COR-L47 (cell line): ENCODE measurements at regions not wholly inside any gene's neighbourhood (a gene's known extent, or its start where the extent isn't known, plus 50 kb on each side); places are given as distances from the start of the nearest gene placed in this dataset.
"Not testable (repeated sequence)": the region's sequence is repeated elsewhere in the genome, so short reads cannot be mapped to it uniquely, and the experiment has no call there.

Experiments
- DNase-seq: peaks from one replicate; lab custom pipeline; 2025; lab: John Stamatoyannopoulos, UW

GRCh38 chr5:38148021-38148625 is 110.2 kb upstream of the EGFLAM start:
- no peak for DNase-seq

DNA sequence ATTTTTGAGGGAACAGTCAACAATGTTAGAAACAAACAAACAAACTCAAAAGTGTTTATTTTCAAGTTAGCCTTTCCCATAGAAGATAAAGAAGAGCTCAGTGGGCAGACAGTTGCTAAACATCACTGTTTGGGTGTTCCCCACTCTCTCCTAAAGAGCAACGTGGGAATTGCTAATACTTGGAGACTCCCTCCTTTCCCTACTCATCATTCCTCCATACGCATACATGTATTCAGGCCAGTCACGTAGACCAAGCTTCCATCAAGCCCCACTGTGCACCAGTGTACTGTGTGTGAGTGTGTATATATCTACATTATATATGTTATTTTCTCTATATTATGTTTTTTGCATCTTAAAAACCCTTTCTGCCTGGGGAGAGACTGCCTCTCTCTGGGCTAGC is 115.0 kb upstream of the EGFLAM start:
- no peak for DNase-seq

GRCh38 chr5:38141665-38142064 is 116.7 kb upstream of the EGFLAM start:
- no peak for DNase-seq

DNA sequence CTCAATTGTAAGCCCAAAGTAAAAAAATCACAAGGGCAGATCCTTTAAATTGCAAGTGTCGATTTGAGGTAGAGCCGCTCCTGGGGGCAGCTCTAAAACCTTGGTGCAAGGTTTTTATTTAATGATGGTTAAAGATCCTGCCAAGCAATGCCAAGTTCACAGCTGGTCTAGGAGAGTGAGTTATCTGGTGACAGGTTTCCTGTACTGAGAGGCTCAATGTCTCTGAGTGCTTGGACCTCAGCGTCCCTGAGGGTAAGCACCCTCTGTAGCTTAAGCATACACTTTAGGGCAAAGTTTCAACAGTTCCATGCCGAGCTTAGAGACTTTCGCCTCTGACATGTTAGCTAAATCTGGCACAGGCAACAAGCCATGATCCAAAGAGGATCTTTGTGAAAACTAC is 119.8 kb upstream of the EGFLAM start:
- no peak for DNase-seq

- no peak for DNase-seq
These were observed 122.8 kb upstream of the EGFLAM start for GRCh38 chr5:38135486-38136039.

- DNase-seq = no peak
These were observed 123.5 kb upstream of the EGFLAM start for GRCh38 chr5:38134810-38135209.

DNA sequence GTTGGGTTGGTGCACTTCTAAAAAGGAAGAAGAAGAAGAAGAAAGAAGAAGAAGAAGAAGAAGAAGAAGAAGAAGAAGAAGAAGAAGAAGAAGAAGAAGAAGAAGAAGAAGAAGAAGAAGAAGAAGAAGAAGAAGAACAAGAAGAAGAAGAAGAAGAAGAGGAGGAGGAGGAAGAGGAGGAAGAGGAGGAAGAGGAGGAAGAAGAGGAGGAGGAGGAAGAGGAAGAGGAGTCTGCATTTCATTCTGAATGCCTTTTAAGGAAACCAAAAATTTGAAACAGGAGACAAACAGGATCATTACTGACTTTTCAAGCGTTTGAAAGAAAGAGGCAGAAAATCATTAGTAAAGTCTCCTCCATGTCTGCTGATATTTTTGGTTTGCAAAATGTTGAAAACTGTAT is 124.1 kb upstream of the EGFLAM start:
- not testable (repeated sequence) for DNase-seq

DNA sequence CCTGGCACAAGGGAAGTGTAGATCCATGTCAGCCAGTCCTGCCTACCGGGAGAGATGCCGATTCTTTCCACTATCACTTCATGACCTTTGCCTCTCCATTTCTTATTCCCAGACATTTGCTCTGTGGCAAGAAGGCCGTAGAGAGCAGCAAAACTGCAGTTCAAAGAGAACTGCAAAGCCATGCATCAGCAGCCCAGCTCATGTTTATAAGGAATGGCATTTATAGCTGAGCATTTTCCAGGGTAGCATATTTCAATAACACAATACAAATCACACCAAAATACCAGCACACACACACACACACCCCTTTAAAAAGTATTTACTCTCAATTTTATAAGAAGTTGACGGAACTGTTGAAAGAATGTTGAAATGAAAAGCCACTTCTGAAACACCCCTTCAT is 126.7 kb upstream of the EGFLAM start:
- no peak for DNase-seq

- DNase-seq = no peak
These were observed 134.0 kb upstream of the EGFLAM start for GRCh38 chr5:38124321-38124720.

DNA sequence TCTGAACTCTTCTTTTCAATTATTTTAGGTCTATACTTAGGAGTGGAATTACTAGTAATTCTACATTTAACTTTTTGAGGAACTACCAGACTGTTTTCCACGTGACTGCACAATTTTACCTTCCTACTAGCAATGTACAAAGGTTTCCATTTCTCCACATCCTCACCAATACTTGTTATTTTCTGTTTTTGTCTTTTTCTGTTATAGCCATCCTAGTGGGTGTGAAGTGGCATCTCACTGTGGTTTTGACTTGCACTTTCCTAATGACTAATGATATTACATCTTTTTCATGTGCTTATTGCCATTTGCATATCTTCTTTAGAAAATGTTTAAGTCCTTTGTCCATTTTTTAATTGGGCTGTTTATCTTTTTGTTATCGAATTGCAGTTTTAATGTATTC is 136.9 kb upstream of the EGFLAM start:
- no peak for DNase-seq

DNA sequence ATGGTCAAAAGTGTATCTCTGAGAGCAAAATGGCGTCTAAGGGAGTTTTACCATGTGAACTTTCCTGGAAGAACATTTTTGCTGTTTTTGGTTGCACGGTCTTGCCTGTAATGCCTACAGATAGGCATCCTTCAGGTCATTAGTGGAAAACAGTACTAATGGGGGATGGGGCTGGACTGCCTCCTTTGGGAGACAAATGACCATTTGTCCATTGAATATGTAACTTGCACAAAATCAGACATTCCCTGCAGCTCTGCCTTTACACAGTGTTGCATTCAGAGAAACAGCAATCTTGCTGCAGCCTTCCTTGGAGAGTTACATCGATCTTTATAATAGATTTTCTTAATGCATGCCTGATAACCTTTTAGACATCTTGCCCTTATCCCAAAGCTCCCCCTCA is 138.5 kb upstream of the EGFLAM start:
- no peak for DNase-seq

DNA sequence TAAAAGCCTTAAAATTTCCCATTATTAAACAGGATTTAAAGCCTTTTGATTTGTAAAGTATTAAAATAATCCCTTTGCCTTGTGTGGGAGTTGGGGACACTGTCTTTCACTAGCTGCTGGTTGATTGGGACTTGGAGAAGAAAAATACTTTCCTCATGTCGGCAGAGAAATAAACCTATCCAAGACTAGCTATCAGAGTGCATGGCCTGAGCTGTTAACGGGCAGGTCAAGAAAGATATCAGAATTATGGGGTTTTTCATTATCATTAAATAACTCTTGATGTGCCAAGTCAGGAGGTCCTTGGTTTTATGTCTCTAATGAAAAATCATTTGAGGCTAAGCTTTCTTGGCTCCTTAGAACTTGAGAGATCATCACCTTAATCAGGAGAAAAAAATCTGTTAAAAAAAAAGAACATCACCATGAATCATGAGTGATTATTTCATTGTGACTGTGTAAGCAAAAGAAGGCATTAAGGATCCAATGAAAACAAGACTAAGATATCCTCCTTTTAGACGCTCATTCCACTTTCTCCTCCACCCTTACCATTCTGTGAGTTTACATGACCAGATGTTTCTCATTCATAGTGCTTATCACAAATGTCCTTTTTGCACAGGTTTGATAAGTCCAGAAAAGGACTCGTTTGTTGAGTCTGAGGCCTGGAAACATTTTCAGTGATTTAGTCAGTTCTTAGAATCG is 140.4 kb upstream of the EGFLAM start:
- no peak for DNase-seq

DNA sequence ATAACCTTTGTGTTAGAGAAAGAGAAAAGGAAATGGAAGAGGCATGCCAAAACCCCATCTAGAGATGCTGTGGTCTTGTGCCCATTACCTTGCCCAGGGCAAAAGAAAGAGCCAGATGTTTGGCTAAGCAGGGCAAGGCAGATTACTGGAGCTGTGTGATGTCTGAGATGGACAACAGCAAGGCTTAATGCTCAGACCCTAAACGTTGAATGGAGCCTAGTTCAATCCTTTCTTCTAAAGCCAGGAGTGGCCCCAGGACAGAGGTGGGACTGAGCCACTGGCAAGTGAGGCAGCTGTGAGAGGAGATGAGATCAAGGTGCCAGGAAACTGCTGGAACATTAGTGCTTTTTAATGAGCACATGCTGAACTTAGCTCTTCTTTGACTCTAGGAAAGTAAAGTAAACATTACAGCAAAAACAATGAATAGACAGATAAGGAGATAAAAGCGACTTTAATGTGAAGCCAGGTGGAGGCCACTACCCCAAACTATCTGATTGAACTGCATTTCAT is 143.0 kb upstream of the EGFLAM start:
- DNase-seq = no peak

DNA sequence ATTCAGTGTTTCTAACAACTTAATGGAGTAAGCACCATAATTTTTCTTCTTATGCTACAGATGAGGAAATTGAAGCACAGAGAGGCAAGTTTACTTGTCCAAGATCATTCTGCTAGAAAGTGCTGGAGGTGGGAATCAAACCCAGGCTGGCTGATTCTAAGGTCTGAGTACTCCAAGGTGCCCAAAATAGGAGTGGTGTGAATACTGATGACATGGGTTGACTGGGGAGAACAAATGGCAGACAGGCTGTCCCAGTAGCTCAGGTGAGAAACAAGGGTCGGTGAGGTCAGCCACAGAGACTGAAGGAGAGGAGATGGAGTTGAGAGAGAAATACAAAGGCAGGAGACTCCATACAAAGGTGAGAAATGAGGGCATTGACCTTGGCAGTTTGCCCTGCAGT is 144.5 kb upstream of the EGFLAM start:
- DNase-seq = no peak

DNA sequence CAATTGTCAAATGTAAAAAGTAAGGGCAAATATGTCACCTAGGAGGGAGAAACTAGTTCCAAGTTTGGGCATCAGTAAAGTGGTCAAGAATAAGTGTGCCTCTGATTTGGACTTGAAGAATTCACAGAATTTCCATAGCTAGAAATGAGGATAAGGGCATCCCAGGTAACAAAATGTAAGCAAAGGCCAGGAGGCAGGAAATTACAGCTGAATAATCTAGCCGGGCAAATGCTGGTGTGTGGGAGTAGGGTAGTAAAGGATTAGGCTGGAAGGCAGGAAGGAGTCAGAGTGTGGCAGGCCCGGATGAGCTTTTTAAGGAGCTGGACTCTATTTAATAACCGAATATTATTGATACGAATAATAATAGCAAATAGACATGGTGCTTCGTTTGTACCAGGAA is 144.9 kb upstream of the EGFLAM start:
- DNase-seq = no peak

- DNase-seq = no peak
These were observed 145.4 kb upstream of the EGFLAM start for GRCh38 chr5:38112938-38113337.

DNA sequence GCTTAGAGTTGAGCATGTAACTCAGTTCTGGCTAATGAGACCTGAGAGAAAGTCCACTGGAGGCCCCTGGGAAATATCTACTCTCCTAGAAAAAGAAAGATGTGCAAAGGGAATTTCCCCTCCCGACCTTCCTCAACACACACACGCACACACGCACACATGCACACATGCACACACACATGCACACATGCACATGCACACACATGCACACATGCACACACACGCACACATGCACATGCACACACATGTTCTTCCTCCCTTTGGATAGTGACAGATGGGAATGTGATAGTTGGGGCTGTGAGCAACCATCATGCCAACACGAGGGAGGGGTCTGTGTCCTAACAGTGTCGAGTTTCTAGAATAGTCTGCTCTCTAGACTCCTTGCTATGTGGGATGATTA is 148.2 kb upstream of the EGFLAM start:
- DNase-seq = no peak

GRCh38 chr5:38107096-38107495 is 151.3 kb upstream of the EGFLAM start:
- DNase-seq = no peak

- DNase-seq = no peak
These were observed 152.6 kb upstream of the EGFLAM start for GRCh38 chr5:38105801-38106200.

DNA sequence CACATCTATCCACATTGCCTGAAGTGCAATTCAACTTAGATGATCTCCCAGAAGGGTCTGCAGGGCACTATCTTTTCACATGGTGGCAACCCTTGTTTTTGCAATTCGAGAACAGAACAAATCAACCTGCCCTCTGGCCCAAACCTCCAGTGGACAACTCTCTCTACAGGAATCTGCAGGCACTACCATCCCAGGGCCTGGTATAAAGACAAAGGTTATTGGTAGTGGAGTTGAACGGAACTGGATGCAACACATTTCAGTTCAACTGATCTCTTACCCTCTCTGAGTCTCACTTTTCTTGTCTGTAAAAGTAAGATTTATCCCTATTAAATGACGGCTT is 153.2 kb upstream of the EGFLAM start:
- DNase-seq = no peak

- no peak for DNase-seq
These were observed 153.7 kb upstream of the EGFLAM start for GRCh38 chr5:38104497-38105230.

GRCh38 chr5:38101897-38102296 is 156.5 kb upstream of the EGFLAM start:
- no peak for DNase-seq
